SK-N-SH (cell line): ENCODE measurements at regions not wholly inside any gene's neighbourhood (a gene's known extent, or its start where the extent isn't known, plus 50 kb on each side); places are given as distances from the start of the nearest gene placed in this dataset.

Experiments used
- CTCF ChIA-PET: fragments of 300-600, 350-600 bp; formaldehyde crosslinking; extraction: SDS; loops from one replicate; lab custom pipeline; 2021; lab: Yijun Ruan, JAX
- POLR2A ChIA-PET: fragments of 350-600 bp; sonication (Branson Sonifier 250); formaldehyde crosslinking; extraction: SDS; loops from one replicate; lab custom pipeline; 2020; ENCODE audit warnings: antibody characterized with exemption, inconsistent platforms; lab: Yijun Ruan, JAX
- DNase-seq: peaks from one replicate; pipeline ENCODE4 v3.0.0; 2012
- H2AFZ ChIP-seq: fragments of 200-600 bp; sonication (generic); 2 replicates; pipeline ENCODE4 v1.8.1; 2016; ENCODE audit warnings: antibody characterized with exemption, mild to moderate bottlenecking, low read depth
- H3F3A ChIP-seq: fragments of 200-600 bp; sonication (generic); replicated peaks from 2 replicates; pipeline ENCODE3; 2016; ENCODE audit warnings: antibody characterized with exemption, mild to moderate bottlenecking; ENCODE audit not compliant: insufficient read depth
- H3K27ac ChIP-seq, 2 experiments: fragments of 200-500 bp in 1 of 2; fragments of 200-600 bp in 1 of 2; sonication (Bioruptor generic) in 1 of 2; sonication (generic), shearing (Covaris generic) in 1 of 2; 2 replicates each; pipeline versions ENCODE4 v1.5.1 to v1.6.1; 2014 to 2016; ENCODE audit warnings: low read depth in 2 of 2, inconsistent platforms in 1 of 2, low read length in 1 of 2, mild to moderate bottlenecking in 1 of 2, mixed read lengths in 1 of 2
- H3K27me3 ChIP-seq: fragments of 200-600 bp; sonication (generic), shearing (Covaris generic); 2 replicates; pipeline ENCODE4 v1.6.1; 2016; ENCODE audit warnings: mixed run types; ENCODE audit not compliant: insufficient read depth
- H3K36me3 ChIP-seq, 2 experiments: fragments of 200-500 bp in 1 of 2; fragments of 200-600 bp in 1 of 2; sonication (Bioruptor generic) in 1 of 2; sonication (generic) in 1 of 2; replicated peaks in 1 of 2; 2 replicates each; pipeline versions ENCODE3 to v1.5.1; 2014 to 2016; ENCODE audit warnings: low read length in 1 of 2, mild to moderate bottlenecking in 1 of 2; ENCODE audit not compliant: insufficient read depth in 2 of 2, control insufficient read depth in 1 of 2
- H3K4me1 ChIP-seq, 2 experiments: fragments of 200-500 bp in 1 of 2; fragments of 200-600 bp in 1 of 2; sonication (Bioruptor generic) in 1 of 2; sonication (generic), shearing (Covaris generic) in 1 of 2; 2 replicates each; pipeline versions ENCODE4 v1.5.1 to v1.6.1; 2014 to 2016; ENCODE audit warnings: low read depth in 1 of 2, low read length in 1 of 2, mixed run types in 1 of 2; ENCODE audit not compliant: insufficient read depth in 2 of 2, control insufficient read depth in 1 of 2
- H3K4me2 ChIP-seq: fragments of 200-600 bp; sonication (generic), shearing (Covaris generic); 2 replicates; pipeline ENCODE4 v1.6.1; 2017; ENCODE audit warnings: mixed run types
- H3K4me3 ChIP-seq, 2 experiments: fragments of 200-500 bp in 1 of 2; fragments of 200-600 bp in 1 of 2; sonication (Bioruptor generic) in 1 of 2; sonication (generic), shearing (Covaris generic) in 1 of 2; 2 replicates each; pipeline versions ENCODE4 v1.5.1 to v1.8.1; 2014 to 2016; ENCODE audit warnings: low read depth in 2 of 2, inconsistent platforms in 1 of 2, low read length in 1 of 2, mild to moderate bottlenecking in 1 of 2, mixed read lengths in 1 of 2, moderate library complexity in 1 of 2
- H3K79me2 ChIP-seq: fragments of 200-600 bp; sonication (generic); 2 replicates; pipeline ENCODE4 v1.8.1; 2017; ENCODE audit warnings: mild to moderate bottlenecking; ENCODE audit not compliant: insufficient read depth
- H3K9ac ChIP-seq: fragments of 200-600 bp; sonication (generic); 2 replicates; pipeline ENCODE4 v1.6.1; 2017; ENCODE audit warnings: mixed run types
- H3K9me2 ChIP-seq: fragments of 200-600 bp; sonication (generic); 2 replicates; pipeline ENCODE4 v1.6.1; 2017; ENCODE audit warnings: mixed run types
- H3K9me3 ChIP-seq: fragments of 200-600 bp; sonication (generic); 2 replicates; pipeline ENCODE4 v1.6.1; 2017; ENCODE audit warnings: mixed run types, mild to moderate bottlenecking, moderate library complexity
- H4K20me1 ChIP-seq: fragments of 200-600 bp; sonication (generic); 2 replicates; pipeline ENCODE4 v1.6.1; 2017; ENCODE audit warnings: mild to moderate bottlenecking, mixed run types; ENCODE audit not compliant: insufficient read depth
- CHD2 ChIP-seq: fragments of 150-350 bp; IDR thresholded peaks from 2 replicates; pipeline ENCODE4 v1.6.1; 2018; ENCODE audit warnings: low read length; ENCODE audit not compliant: partially characterized antibody
- EP300 ChIP-seq, 2 experiments: IDR thresholded peaks; 2 replicates each; pipeline versions ENCODE4 v1.4.0 to v1.6.1; 2012; ENCODE audit warnings: borderline replicate concordance in 1 of 2, low read depth in 1 of 2, low read length in 1 of 2
- EZH2phosphoT487 ChIP-seq: fragments of 200-600 bp; sonication (generic); IDR thresholded peaks from 2 replicates; pipeline ENCODE4 v1.6.1; 2017; ENCODE audit warnings: low read depth, mixed run types, mild to moderate bottlenecking, antibody characterized with exemption, moderate library complexity, borderline replicate concordance
- FOSL2 ChIP-seq: IDR thresholded peaks from 2 replicates; pipeline ENCODE4 v1.4.0; 2012; ENCODE audit warnings: low read depth, mild to moderate bottlenecking, moderate library complexity, borderline replicate concordance
- GABPA ChIP-seq: IDR thresholded peaks from 2 replicates; pipeline ENCODE4 v1.4.0; 2012; ENCODE audit warnings: low read depth, mild to moderate bottlenecking
- MXI1 ChIP-seq: IDR thresholded peaks from 2 replicates; pipeline ENCODE4 v1.6.1; 2012; ENCODE audit warnings: mild to moderate bottlenecking, low read depth, low read length, improper control_type of control experiment
- NFIC ChIP-seq: IDR thresholded peaks from 2 replicates; pipeline ENCODE4 v1.4.0; 2012; ENCODE audit warnings: borderline replicate concordance
- POLR2AphosphoS5 ChIP-seq: IDR thresholded peaks from 2 replicates; pipeline ENCODE4 v1.6.1; 2012; ENCODE audit warnings: low read depth, low read length
- RCOR1 ChIP-seq: fragments of 150-350 bp; IDR thresholded peaks from 2 replicates; pipeline ENCODE4 v1.6.1; 2017; ENCODE audit warnings: antibody characterized with exemption, low read length
- RFX5 ChIP-seq: IDR thresholded peaks from 2 replicates; pipeline ENCODE4 v1.6.1; 2012; ENCODE audit warnings: mild to moderate bottlenecking, improper control_type of control experiment, low read length
- RXRA ChIP-seq: IDR thresholded peaks from 2 replicates; pipeline ENCODE4 v1.4.0; 2012; ENCODE audit warnings: low read depth, mild to moderate bottlenecking, borderline replicate concordance
- SIN3A ChIP-seq: IDR thresholded peaks from 2 replicates; pipeline ENCODE4 v1.6.1; 2012; ENCODE audit warnings: low read depth, mild to moderate bottlenecking, low read length, moderate library complexity, borderline replicate concordance
- SMC3 ChIP-seq: IDR thresholded peaks from 2 replicates; pipeline ENCODE4 v1.6.1; 2012; ENCODE audit warnings: low read depth, low read length, improper control_type of control experiment
- TCF12 ChIP-seq: IDR thresholded peaks from 2 replicates; pipeline ENCODE4 v1.4.0; 2012
- YY1 ChIP-seq: IDR thresholded peaks from 2 replicates; pipeline ENCODE4 v1.4.0; 2012; ENCODE audit warnings: low read depth, mild to moderate bottlenecking
- WGBS: methylation state at CpG from one replicate; pipeline ENCODE4 v1.1.6; 2017; ENCODE audit warnings: low lambda C conversion rate; 5-methylcytosine and 5-hydroxymethylcytosine counted together
- TF ChIP-seq, protein P1 (sequence below): fragments of 150-350 bp; IDR thresholded peaks from 2 replicates; pipeline ENCODE4 v1.6.1; 2016; ENCODE audit warnings: mild to moderate bottlenecking, low read depth, low read length
- TF ChIP-seq, protein P2 (sequence below): IDR thresholded peaks from 2 replicates; pipeline ENCODE4 v1.4.0; 2012; ENCODE audit warnings: low read depth

DNA sequence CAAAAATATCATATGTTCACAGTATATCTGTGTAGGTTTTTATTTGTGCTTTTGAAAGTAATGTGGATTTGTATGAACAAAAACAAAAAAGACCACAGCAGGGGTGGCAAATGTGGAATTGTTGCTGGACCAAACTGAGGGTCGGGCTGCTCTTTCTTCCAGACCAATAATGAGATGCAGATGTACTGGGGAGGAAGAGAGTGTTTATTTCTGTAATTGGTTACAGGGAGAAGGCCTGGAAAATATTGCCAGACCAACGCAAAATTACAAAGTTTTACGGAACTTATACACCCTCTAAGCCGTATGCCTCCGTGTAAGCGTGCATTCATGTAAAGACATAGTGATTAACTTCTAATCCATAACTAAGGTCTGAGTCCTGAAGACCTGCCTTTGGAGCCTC lies 353.9 kb upstream of the C16orf82 start (continued):
- TF ChIP-seq YY1 (no peak), SMC3 (no peak), TCF12 (no peak), EZH2phosphoT487 (no peak)
- TF ChIP-seq, protein P1, sequence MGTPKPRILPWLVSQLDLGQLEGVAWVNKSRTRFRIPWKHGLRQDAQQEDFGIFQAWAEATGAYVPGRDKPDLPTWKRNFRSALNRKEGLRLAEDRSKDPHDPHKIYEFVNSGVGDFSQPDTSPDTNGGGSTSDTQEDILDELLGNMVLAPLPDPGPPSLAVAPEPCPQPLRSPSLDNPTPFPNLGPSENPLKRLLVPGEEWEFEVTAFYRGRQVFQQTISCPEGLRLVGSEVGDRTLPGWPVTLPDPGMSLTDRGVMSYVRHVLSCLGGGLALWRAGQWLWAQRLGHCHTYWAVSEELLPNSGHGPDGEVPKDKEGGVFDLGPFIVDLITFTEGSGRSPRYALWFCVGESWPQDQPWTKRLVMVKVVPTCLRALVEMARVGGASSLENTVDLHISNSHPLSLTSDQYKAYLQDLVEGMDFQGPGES = no peak

DNA sequence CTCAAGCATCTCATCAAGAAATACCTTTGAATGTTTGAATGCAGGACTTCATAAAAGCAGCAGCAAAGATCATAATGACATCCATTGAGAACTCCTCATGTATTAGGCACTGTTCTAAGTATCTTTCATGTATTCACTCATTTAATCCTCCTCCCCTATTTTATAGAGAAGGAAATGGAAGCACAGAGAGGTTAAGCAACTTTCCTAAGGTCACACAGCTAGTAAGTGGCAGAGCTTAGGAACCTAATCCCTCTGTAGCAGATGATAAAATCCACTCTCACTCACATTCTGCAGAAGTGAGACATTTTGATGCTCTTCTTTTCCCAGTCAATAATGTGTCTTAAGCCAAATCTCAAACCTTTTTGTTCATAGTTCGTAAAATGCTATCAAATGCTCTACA lies 350.8 kb upstream of the C16orf82 start:
- TF ChIP-seq FOSL2 = no peak
- TF ChIP-seq, protein P2, sequence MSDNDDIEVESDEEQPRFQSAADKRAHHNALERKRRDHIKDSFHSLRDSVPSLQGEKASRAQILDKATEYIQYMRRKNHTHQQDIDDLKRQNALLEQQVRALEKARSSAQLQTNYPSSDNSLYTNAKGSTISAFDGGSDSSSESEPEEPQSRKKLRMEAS = no peak
- TF ChIP-seq YY1 = no peak
- no peak for TF ChIP-seq SIN3A
- no peak for TF ChIP-seq NFIC
- TF ChIP-seq GABPA = no peak
- TF ChIP-seq POLR2AphosphoS5 = no peak
- TF ChIP-seq CHD2 = no peak
- no peak for TF ChIP-seq EP300 (IDR thresholded peaks at IDR 0.05; ENCODE audit: borderline replicate concordance in 1 of 2, low read depth in 1 of 2, low read length in 1 of 2)

DNA sequence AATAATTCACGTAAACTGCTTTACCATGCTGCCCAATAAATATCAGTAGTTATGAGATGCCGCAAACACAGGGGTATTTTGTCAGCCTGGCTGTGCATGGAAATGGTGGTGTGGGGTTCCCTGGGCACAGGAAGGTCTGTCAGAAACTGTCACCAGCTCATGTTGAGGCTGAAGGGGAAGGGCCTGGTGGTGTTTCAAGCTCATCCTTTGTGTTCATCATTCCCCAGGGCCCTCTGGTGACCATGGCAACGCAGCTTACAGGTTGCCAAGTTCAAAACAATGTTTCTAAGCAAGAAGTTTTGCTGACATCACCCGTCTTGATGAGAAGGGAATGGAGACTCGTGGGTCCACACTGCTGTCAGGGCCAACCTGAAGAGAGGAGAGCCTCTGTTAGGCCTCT lies 348.9 kb upstream of the C16orf82 start:
- H4K20me1 ChIP-seq = no peaks in the 10 kb centered on the region
- H3K4me3 ChIP-seq = no peak overlapping the region
- no peaks in the 10 kb centered on the region for H3K79me2 ChIP-seq
- WGBS = 21% methylated on average over 5 of the region's 5 CpGs
- H3K9me3 ChIP-seq = no peaks in the 10 kb centered on the region
- no peaks in the 10 kb centered on the region for H3F3A ChIP-seq
- H3K27ac ChIP-seq = no peak overlapping the region
- no peaks in the 10 kb centered on the region for H3K27me3 ChIP-seq
- POLR2A ChIA-PET = no interaction called here
- H3K4me1 ChIP-seq = no peaks in the 10 kb centered on the region
- no peak overlapping the region for H3K4me2 ChIP-seq
- no peak overlapping the region for H2AFZ ChIP-seq
- no peak for TF ChIP-seq YY1
- no peak for TF ChIP-seq CHD2
- TF ChIP-seq, protein P1 = no peak
- no peak for TF ChIP-seq MXI1
- no peak for TF ChIP-seq POLR2AphosphoS5
- TF ChIP-seq RFX5 = no peak
- no peak for TF ChIP-seq RCOR1
- TF ChIP-seq RXRA = no peak
- H3K9ac ChIP-seq = no peak overlapping the region
- no peaks in the 10 kb centered on the region for H3K36me3 ChIP-seq
- CTCF ChIA-PET = no interaction called here
- H3K9me2 ChIP-seq = no peaks in the 10 kb centered on the region
- no peak for DNase-seq

More for the DNA sequence above, 350.8 kb upstream of the C16orf82 start:
- Histone ChIP-seq H3K27me3 (no peaks in the 10 kb centered on the region), H3K4me2 (no peak overlapping the region), H3K36me3 (no peaks in the 10 kb centered on the region), H3K9ac (no peak overlapping the region), H2AFZ (no peak overlapping the region), H3K4me3 (no peak overlapping the region), H3F3A (no peaks in the 10 kb centered on the region), H3K9me2 (no peaks in the 10 kb centered on the region), H3K9me3 (no peaks in the 10 kb centered on the region), H3K4me1 (no peaks in the 10 kb centered on the region), H4K20me1 (no peaks in the 10 kb centered on the region), H3K27ac (no peak overlapping the region), H3K79me2 (no peaks in the 10 kb centered on the region)
- WGBS = 10% methylated on average over 1 of the region's 1 CpG
- no peak for DNase-seq
- CTCF ChIA-PET = no interaction called here
- POLR2A ChIA-PET = no interaction called here
